D721Med (cell line): ENCODE measurements at regions not wholly inside any gene's neighbourhood (a gene's known extent, or its start where the extent isn't known, plus 50 kb on each side); places are given as distances from the start of the nearest gene placed in this dataset.

Experiments used
- DNase-seq: peaks from one replicate; pipeline ENCODE4 v3.0.0; 2011; ENCODE audit warnings: low spot score; ENCODE audit not compliant: insufficient read length
- FAIRE-seq: peaks from 2 replicates; lab custom pipeline; 2011; peaks lifted over from hg19 to GRCh38; lab: Jason Lieb, UNC
- CTCF ChIP-seq: IDR thresholded peaks from 2 replicates; pipeline ENCODE4 v1.5.1; 2012; ENCODE audit warnings: mild to moderate bottlenecking, control low read depth; ENCODE audit not compliant: insufficient read depth; ENCODE audit errors: missing control alignments

GRCh38 chr2:21253311-21254027, 129.7 kb downstream of the TDRD15 start:
- TF ChIP-seq CTCF: no peak
- DNase-seq (no peak), FAIRE-seq (no peak)

- no peak for TF ChIP-seq CTCF
- DNase-seq: no peak
- no peak for FAIRE-seq
Measured at GRCh38 chr2:21254170-21254965, 130.6 kb downstream of the TDRD15 start.

GRCh38 chr2:21256006-21256405, 132.2 kb downstream of the TDRD15 start:
- no peak for TF ChIP-seq CTCF
- DNase-seq (no peak), FAIRE-seq (no peak)

- no peak for FAIRE-seq
- DNase-seq: no peak
- TF ChIP-seq CTCF: no peak
Measured at GRCh38 chr2:21257621-21258020, 133.9 kb downstream of the TDRD15 start.

- DNase-seq (no peak), FAIRE-seq (no peak)
- TF ChIP-seq CTCF: no peak
Measured at GRCh38 chr2:21258082-21258481, 134.3 kb downstream of the TDRD15 start.

- FAIRE-seq: no peak
- TF ChIP-seq CTCF: no peak
- no peak for DNase-seq
Measured at GRCh38 chr2:21260311-21260710, 136.5 kb downstream of the TDRD15 start.

GRCh38 chr2:21261591-21261990, 137.8 kb downstream of the TDRD15 start:
- TF ChIP-seq CTCF: no peak
- no peak for DNase-seq
- no peak for FAIRE-seq
